22Rv1 (cell line): ENCODE measurements at regions not wholly inside any gene's neighbourhood (a gene's known extent, or its start where the extent isn't known, plus 50 kb on each side); places are given as distances from the start of the nearest gene placed in this dataset.

Experiments used
- CTCF ChIP-seq: fragments of 450-650 bp; IDR thresholded peaks from 2 replicates; pipeline ENCODE4 v1.5.1; 2017; ENCODE audit warnings: mild to moderate bottlenecking
- ZFX ChIP-seq: fragments of 450-650 bp; IDR thresholded peaks from 2 replicates; pipeline ENCODE4 v1.6.1; 2017; ENCODE audit warnings: antibody characterized with exemption, borderline replicate concordance

GRCh38 chr1:213418268-213419071 lies 367.4 kb downstream of the RPS6KC1 start:
- TF ChIP-seq CTCF: no peak
- no peak for TF ChIP-seq ZFX
